ENCODE measurements at regions not wholly inside any gene's neighbourhood (a gene's known extent, or its start where the extent isn't known, plus 50 kb on each side); places are given as distances from the start of the nearest gene placed in this dataset.
"Not testable (repeated sequence)": the region's sequence is repeated elsewhere in the genome, so short reads cannot be mapped to it uniquely, and the experiment has no call there.

DNA sequence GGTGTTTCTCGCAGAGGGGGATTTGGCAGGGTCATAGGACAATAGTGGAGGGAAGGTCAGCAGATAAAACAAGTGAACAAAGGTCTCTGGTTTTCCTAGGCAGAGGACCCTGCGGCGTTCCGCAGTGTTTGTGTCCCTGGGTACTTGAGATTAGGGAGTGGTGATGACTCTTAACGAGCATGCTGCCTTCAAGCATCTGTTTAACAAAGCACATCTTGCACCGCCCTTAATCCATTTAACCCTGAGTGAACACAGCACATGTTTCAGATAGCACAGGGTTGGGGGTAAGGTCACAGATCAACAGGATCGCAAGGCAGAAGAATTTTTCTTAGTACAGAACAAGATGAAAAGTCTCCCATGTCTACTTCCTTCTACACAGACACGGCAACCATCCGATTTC is 75.6 kb upstream of the SOD1 start:
- H3K4me2 ChIP-seq (ENCODE audit: control insufficient read depth, insufficient read depth); H3K36me3 ChIP-seq (ENCODE audit: control insufficient read depth in 2 of 2, insufficient read depth in 2 of 2, low read length in 1 of 2); POLR2A ChIA-PET; H3K27ac ChIP-seq (ENCODE audit: control insufficient read depth, insufficient read depth); H4K20me1 ChIP-seq (ENCODE audit: control insufficient read depth, insufficient read depth); ATAC-seq; H3K4me3 ChIP-seq; H3K4me1 ChIP-seq (ENCODE audit: control insufficient read depth, insufficient read depth, low read length); FAIRE-seq; BruUV-seq (replicated peaks); H3K79me2 ChIP-seq (ENCODE audit: control insufficient read depth, insufficient read depth, low read length); H3K27me3 ChIP-seq (replicated peaks in 1 of 2; ENCODE audit: control insufficient read depth in 2 of 2, insufficient read depth in 2 of 2, low read length in 1 of 2); intact Hi-C loops (cut with micrococcal nuclease; ENCODE audit: unreplicated experiment); H3K9me3 ChIP-seq (replicated peaks; ENCODE audit: control insufficient read depth, insufficient read depth, low read length); DNase-seq (ENCODE audit: low read depth, low spot score); H3K9ac ChIP-seq (ENCODE audit: control insufficient read depth, insufficient read depth, low read length); H2AFZ ChIP-seq (ENCODE audit: control insufficient read depth, low read depth, low read length): not testable (repeated sequence)
- SMC1A ChIA-PET (ENCODE audit: uncharacterized antibody, unreplicated experiment) = interaction anchor here (0.6 to 6.3 kb wide), 2 partner anchors 15 to 386 kb away, joined by 3 to 77 read pairs; no protein-coding TSS in a partner anchor
- in situ Hi-C loops (cut with MboI) = loop anchor here (5.0 to 25.0 kb wide), 2 partner anchors 387 to 1522 kb away; no protein-coding TSS in a partner anchor
- 36% methylated on average over 6 of the region's 9 CpGs for WGBS (ENCODE audit: insufficient coverage, insufficient replicate concordance, low lambda C conversion rate, missing lambda C conversion rate)
- CTCF ChIA-PET = interaction anchor here (1.3 to 7.9 kb wide), 2 partner anchors 20 to 385 kb away, joined by 4 to 171 read pairs; no protein-coding TSS in a partner anchor
- RAD21 ChIA-PET (ENCODE audit: unreplicated experiment) = interaction anchor here (1.1 kb wide), 1 partner anchor 19 kb away, joined by 3 read pairs; no protein-coding TSS in a partner anchor

DNA sequence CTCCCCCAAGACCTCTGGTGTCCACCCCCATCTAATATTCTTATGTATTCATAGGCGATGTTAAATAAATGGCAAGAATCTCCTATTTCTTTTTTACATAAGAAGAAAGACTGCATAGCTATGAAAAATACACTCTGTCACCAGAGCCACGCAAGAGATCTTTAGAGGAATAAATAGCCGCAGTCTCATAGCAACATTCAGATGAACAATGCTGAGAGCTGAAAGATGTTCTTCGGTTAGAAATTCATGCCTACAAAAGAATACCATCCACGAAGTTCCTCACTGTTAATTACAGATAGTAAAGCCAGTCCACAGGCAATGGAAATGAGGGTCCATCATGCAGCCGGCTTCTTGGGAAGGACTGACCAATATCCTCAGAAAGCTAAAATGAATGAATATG is 76.0 kb upstream of the SOD1 start:
- H3K4me2 ChIP-seq (ENCODE audit: control insufficient read depth, insufficient read depth) = no peak overlapping the region
- DNase-seq (ENCODE audit: low read depth, low spot score) = no peak
- ChIA-PET SMC1A (ENCODE audit: uncharacterized antibody, unreplicated experiment) (interaction anchor here (0.6 to 6.3 kb wide), 6 partner anchors 16 to 474 kb away, joined by 3 to 77 read pairs (median 4); no protein-coding TSS in a partner anchor), RAD21 (ENCODE audit: unreplicated experiment) (interaction anchor here (1.1 kb wide), 1 partner anchor 20 kb away, joined by 3 read pairs; no protein-coding TSS in a partner anchor), CTCF (interaction anchor here (1.2 to 7.9 kb wide), 4 partner anchors 21 to 485 kb away, joined by 4 to 171 read pairs (median 4); no protein-coding TSS in a partner anchor), POLR2A (no interaction called here)
- WGBS (ENCODE audit: insufficient coverage, insufficient replicate concordance, low lambda C conversion rate, missing lambda C conversion rate) = 56% methylated on average over 6 of the region's 6 CpGs
- H3K27me3 ChIP-seq (replicated peaks in 1 of 2; ENCODE audit: control insufficient read depth in 2 of 2, insufficient read depth in 2 of 2, low read length in 1 of 2) = no peaks in the 10 kb centered on the region
- H2AFZ ChIP-seq (ENCODE audit: control insufficient read depth, low read depth, low read length) = no peak overlapping the region
- no TSS peak for BruUV-seq (replicated peaks)
- in situ Hi-C loops (cut with MboI) (loop anchor here (5.0 to 25.0 kb wide), 2 partner anchors 386 to 1521 kb away; no protein-coding TSS in a partner anchor), intact Hi-C loops (cut with micrococcal nuclease; ENCODE audit: unreplicated experiment) (no loop called here)
- H3K4me1 ChIP-seq (ENCODE audit: control insufficient read depth, insufficient read depth, low read length) = no peaks in the 10 kb centered on the region
- no peak for ATAC-seq
- no peaks in the 10 kb centered on the region for H3K36me3 ChIP-seq (ENCODE audit: control insufficient read depth in 2 of 2, insufficient read depth in 2 of 2, low read length in 1 of 2)
- H4K20me1 ChIP-seq (ENCODE audit: control insufficient read depth, insufficient read depth) = no peaks in the 10 kb centered on the region
- H3K4me3 ChIP-seq = no peak overlapping the region
- H3K27ac ChIP-seq (ENCODE audit: control insufficient read depth, insufficient read depth) = no peak overlapping the region
- no peak overlapping the region for H3K9ac ChIP-seq (ENCODE audit: control insufficient read depth, insufficient read depth, low read length)
- H3K9me3 ChIP-seq (replicated peaks; ENCODE audit: control insufficient read depth, insufficient read depth, low read length) = no peaks in the 10 kb centered on the region
- FAIRE-seq = no peak
- H3K79me2 ChIP-seq (ENCODE audit: control insufficient read depth, insufficient read depth, low read length) = no peaks in the 10 kb centered on the region
- TF ChIP-seq SUPT20H (IDR thresholded peaks at IDR 0.05; ENCODE audit: borderline replicate concordance, control insufficient read depth, low read depth, low read length) (no peak), LARP7 (IDR thresholded peaks at IDR 0.05) (no peak), ZSCAN29 (IDR thresholded peaks at IDR 0.05) (no peak), SIX5 (IDR thresholded peaks at IDR 0.05; ENCODE audit: low read depth, low read length, severe bottlenecking) (no peak), PML (IDR thresholded peaks at IDR 0.05; ENCODE audit: low read length) (no peak), CBX3 (IDR thresholded peaks at IDR 0.05; ENCODE audit: borderline replicate concordance, low read depth) (no peak), NFXL1 (IDR thresholded peaks at IDR 0.05; ENCODE audit: borderline replicate concordance) (no peak), MEF2A (IDR thresholded peaks at IDR 0.05; ENCODE audit: insufficient read depth, low read depth, low read length) (no peak)
- TF ChIP-seq, protein P1, sequence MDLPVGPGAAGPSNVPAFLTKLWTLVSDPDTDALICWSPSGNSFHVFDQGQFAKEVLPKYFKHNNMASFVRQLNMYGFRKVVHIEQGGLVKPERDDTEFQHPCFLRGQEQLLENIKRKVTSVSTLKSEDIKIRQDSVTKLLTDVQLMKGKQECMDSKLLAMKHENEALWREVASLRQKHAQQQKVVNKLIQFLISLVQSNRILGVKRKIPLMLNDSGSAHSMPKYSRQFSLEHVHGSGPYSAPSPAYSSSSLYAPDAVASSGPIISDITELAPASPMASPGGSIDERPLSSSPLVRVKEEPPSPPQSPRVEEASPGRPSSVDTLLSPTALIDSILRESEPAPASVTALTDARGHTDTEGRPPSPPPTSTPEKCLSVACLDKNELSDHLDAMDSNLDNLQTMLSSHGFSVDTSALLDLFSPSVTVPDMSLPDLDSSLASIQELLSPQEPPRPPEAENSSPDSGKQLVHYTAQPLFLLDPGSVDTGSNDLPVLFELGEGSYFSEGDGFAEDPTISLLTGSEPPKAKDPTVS (IDR thresholded peaks at IDR 0.05; ENCODE audit: low read depth, low read length) = no peak
- TF ChIP-seq, protein P2, sequence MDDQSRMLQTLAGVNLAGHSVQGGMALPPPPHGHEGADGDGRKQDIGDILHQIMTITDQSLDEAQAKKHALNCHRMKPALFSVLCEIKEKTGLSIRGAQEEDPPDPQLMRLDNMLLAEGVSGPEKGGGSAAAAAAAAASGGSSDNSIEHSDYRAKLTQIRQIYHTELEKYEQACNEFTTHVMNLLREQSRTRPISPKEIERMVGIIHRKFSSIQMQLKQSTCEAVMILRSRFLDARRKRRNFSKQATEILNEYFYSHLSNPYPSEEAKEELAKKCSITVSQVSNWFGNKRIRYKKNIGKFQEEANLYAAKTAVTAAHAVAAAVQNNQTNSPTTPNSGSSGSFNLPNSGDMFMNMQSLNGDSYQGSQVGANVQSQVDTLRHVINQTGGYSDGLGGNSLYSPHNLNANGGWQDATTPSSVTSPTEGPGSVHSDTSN (IDR thresholded peaks at IDR 0.05; ENCODE audit: insufficient replicate concordance, low read depth, low read length) = no peak
- TF ChIP-seq, protein P3, sequence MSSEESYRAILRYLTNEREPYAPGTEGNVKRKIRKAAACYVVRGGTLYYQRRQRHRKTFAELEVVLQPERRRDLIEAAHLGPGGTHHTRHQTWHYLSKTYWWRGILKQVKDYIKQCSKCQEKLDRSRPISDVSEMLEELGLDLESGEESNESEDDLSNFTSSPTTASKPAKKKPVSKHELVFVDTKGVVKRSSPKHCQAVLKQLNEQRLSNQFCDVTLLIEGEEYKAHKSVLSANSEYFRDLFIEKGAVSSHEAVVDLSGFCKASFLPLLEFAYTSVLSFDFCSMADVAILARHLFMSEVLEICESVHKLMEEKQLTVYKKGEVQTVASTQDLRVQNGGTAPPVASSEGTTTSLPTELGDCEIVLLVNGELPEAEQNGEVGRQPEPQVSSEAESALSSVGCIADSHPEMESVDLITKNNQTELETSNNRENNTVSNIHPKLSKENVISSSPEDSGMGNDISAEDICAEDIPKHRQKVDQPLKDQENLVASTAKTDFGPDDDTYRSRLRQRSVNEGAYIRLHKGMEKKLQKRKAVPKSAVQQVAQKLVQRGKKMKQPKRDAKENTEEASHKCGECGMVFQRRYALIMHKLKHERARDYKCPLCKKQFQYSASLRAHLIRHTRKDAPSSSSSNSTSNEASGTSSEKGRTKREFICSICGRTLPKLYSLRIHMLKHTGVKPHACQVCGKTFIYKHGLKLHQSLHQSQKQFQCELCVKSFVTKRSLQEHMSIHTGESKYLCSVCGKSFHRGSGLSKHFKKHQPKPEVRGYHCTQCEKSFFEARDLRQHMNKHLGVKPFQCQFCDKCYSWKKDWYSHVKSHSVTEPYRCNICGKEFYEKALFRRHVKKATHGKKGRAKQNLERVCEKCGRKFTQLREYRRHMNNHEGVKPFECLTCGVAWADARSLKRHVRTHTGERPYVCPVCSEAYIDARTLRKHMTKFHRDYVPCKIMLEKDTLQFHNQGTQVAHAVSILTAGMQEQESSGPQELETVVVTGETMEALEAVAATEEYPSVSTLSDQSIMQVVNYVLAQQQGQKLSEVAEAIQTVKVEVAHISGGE (CRISPR knock-in tag; IDR thresholded peaks at IDR 0.05) = no peak
